Esophagus muscularis mucosa (tissue), 4 donors: ENCODE measurements at regions not wholly inside any gene's neighbourhood (a gene's known extent, or its start where the extent isn't known, plus 50 kb on each side); places are given as distances from the start of the nearest gene placed in this dataset.
"Not testable (repeated sequence)": the region's sequence is repeated elsewhere in the genome, so short reads cannot be mapped to it uniquely, and the experiment has no call there.

Experiments
- DNase-seq: peaks from one replicate; pipeline ENCODE4 v3.0.0-alpha.2; 2017; ENCODE audit errors: extremely low spot score
- H3K27ac ChIP-seq, 4 donors: fragments of 200-600 bp; sonication (generic); replicated peaks in 1 of 4; 1 replicate in 3 of 4; 2 replicates in 1 of 4; pipeline ENCODE4 v1.5.1; 2016 to 2019; ENCODE audit warnings: mild to moderate bottlenecking in 1 of 4
- H3K27me3 ChIP-seq, 4 donors: fragments of 200-600 bp; sonication (generic); one replicate each; pipeline versions ENCODE4 v1.5.1 to v1.6.0; 2016 to 2019
- H3K36me3 ChIP-seq, 4 donors: fragments of 200-600 bp; sonication (generic); one replicate each; pipeline ENCODE4 v1.5.1; 2016 to 2019
- H3K4me1 ChIP-seq, 4 donors: fragments of 200-600 bp; sonication (generic); one replicate each; pipeline ENCODE4 v1.5.1; 2016 to 2019
- H3K4me3 ChIP-seq, 4 donors: fragments of 200-600 bp; sonication (generic); 1 replicate in 2 of 4; 2 replicates in 2 of 4; pipeline ENCODE4 v1.5.1; 2016 to 2019; ENCODE audit warnings: mild to moderate bottlenecking in 4 of 4, moderate library complexity in 1 of 4
- H3K9me3 ChIP-seq, 4 donors: fragments of 200-600 bp; sonication (generic); 1 replicate in 3 of 4; 2 replicates in 1 of 4; pipeline ENCODE4 v1.5.1; 2016 to 2019
- EP300 ChIP-seq: sonication (generic); formaldehyde crosslinking; IDR thresholded peaks from one replicate; pipeline ENCODE4 v1.6.1; 2017; ENCODE audit warnings: antibody characterized with exemption
- POLR2A ChIP-seq: fragments of 450-650 bp; IDR thresholded peaks from one replicate; pipeline ENCODE4 v1.6.1; 2017; ENCODE audit warnings: antibody characterized with exemption, moderate library complexity, mild to moderate bottlenecking, low read depth
- POLR2AphosphoS5 ChIP-seq, 2 donors: sonication (generic); formaldehyde crosslinking; IDR thresholded peaks; one replicate each; pipeline ENCODE4 v1.6.1; 2017; ENCODE audit warnings: antibody characterized with exemption in 2 of 2
- WGBS: methylation state at CpG from one replicate; pipeline ENCODE4 v1.1.5; 2018; 5-methylcytosine and 5-hydroxymethylcytosine counted together
- intact Hi-C: fragments of 100-400 bp; cut with DNase I; formaldehyde crosslinking; loops from one replicate; pipeline ENCODE4 v1.15.1; 2023
- TF ChIP-seq, protein P1 (sequence below), 3 experiments: fragments of 200-600 bp in 2 of 3; fragments of 450-650 bp in 1 of 3; sonication (generic) in 2 of 3; IDR thresholded peaks; one replicate each; pipeline ENCODE4 v1.5.1; 2017 to 2019; ENCODE audit warnings: antibody characterized with exemption in 3 of 3, mild to moderate bottlenecking in 2 of 3, moderate library complexity in 1 of 3

- 92% methylated on average over 1 of the region's 1 CpG for WGBS
- no peak overlapping the region for H3K27ac ChIP-seq
- intact Hi-C loops = no loop called here
- no peaks in the 10 kb centered on the region for H3K27me3 ChIP-seq
- no peaks in the 10 kb centered on the region for H3K36me3 ChIP-seq
- DNase-seq = no peak
- no peaks in the 10 kb centered on the region for H3K4me1 ChIP-seq
- no peaks in the 10 kb centered on the region for H3K9me3 ChIP-seq
- H3K4me3 ChIP-seq = no peak overlapping the region
- TF ChIP-seq POLR2AphosphoS5 (IDR thresholded peaks at IDR 0.05) (no peak), EP300 (no peak), POLR2A (no peak)
- TF ChIP-seq, protein P1, sequence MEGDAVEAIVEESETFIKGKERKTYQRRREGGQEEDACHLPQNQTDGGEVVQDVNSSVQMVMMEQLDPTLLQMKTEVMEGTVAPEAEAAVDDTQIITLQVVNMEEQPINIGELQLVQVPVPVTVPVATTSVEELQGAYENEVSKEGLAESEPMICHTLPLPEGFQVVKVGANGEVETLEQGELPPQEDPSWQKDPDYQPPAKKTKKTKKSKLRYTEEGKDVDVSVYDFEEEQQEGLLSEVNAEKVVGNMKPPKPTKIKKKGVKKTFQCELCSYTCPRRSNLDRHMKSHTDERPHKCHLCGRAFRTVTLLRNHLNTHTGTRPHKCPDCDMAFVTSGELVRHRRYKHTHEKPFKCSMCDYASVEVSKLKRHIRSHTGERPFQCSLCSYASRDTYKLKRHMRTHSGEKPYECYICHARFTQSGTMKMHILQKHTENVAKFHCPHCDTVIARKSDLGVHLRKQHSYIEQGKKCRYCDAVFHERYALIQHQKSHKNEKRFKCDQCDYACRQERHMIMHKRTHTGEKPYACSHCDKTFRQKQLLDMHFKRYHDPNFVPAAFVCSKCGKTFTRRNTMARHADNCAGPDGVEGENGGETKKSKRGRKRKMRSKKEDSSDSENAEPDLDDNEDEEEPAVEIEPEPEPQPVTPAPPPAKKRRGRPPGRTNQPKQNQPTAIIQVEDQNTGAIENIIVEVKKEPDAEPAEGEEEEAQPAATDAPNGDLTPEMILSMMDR (IDR thresholded peaks at IDR 0.05) = no peak
Measured at GRCh38 chr1:189226779-189227178, 1250.9 kb downstream of the BRINP3 start.

- Histone ChIP-seq H3K27me3 (no peaks in the 10 kb centered on the region), H3K36me3 (no peaks in the 10 kb centered on the region), H3K4me3 (no peak overlapping the region), H3K27ac (no peak overlapping the region), H3K9me3 (peaks cover 0 to 6% (median 0%) of the 10 kb centered on the region in 4 donors), H3K4me1 (no peaks in the 10 kb centered on the region)
- TF ChIP-seq EP300 (no peak), POLR2AphosphoS5 (IDR thresholded peaks at IDR 0.05) (no peak), POLR2A (no peak)
- TF ChIP-seq, protein P1 (IDR thresholded peaks at IDR 0.05) = no peak
- DNase-seq = no peak
- 84% methylated on average over 3 of the region's 3 CpGs for WGBS
- intact Hi-C loops = no loop called here
Measured at GRCh38 chr1:189237008-189237407, 1240.7 kb downstream of the BRINP3 start.

GRCh38 chr1:189253601-189254350 lies 1223.9 kb downstream of the BRINP3 start:
- Histone ChIP-seq H3K4me1 (no peaks in the 10 kb centered on the region), H3K9me3 (no peaks in the 10 kb centered on the region), H3K27me3 (no peaks in the 10 kb centered on the region), H3K36me3 (no peaks in the 10 kb centered on the region), H3K4me3 (no peak overlapping the region), H3K27ac (no peak overlapping the region)
- intact Hi-C loops = no loop called here
- TF ChIP-seq, protein P1 (IDR thresholded peaks at IDR 0.05) = no peak
- TF ChIP-seq POLR2AphosphoS5 (IDR thresholded peaks at IDR 0.05) (no peak), POLR2A (no peak), EP300 (no peak)
- WGBS = 86% methylated on average over 18 of the region's 18 CpGs
- DNase-seq = no peak

DNA sequence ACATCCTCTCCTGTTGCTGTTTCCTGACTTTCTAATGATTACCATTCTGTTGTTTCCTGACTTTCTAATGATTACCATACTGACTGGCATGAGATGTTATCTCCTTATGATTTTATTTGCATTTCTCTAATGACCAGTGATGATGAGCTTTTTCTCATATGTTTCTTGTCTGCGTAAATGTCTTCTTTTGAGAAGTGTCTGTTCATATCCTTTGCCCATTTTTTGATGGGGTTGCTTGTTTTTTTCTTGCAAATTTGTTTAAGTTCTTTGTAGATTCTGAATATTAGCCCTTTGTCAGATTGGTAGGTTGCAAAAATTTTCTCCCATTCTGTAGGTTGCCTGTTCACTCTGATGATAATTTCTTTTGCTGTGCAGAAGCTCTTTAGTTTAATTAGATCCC lies 1216.5 kb downstream of the BRINP3 start:
- H3K9me3 ChIP-seq, H3K27me3 ChIP-seq, intact Hi-C loops, H3K4me3 ChIP-seq, H3K27ac ChIP-seq, H3K36me3 ChIP-seq, DNase-seq, H3K4me1 ChIP-seq: not testable (repeated sequence)
- 88% methylated on average over 1 of the region's 1 CpG for WGBS

DNA sequence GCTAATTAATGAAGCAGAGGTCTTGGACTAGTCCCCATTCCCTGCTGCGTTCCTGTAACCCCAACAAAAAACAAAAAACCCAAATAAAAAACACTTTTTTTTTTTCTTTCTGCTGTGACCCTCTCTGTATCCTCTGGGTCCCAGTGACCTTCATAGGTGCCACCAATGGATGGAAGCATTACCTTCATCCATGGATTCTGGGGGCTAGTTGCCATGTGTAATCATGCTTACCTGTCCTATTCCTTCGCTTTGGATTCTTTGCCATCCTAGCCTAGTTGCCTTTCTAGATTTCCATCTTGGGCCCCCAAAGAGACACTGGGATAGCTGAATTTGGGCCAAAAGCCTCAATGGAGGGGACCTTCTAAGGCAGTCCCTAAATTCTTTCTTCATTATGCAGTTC lies 1208.7 kb downstream of the BRINP3 start:
- peaks cover 0 to 35% (median 35%) of the 10 kb centered on the region in 4 donors for H3K9me3 ChIP-seq
- intact Hi-C loops = no loop called here
- TF ChIP-seq EP300 (no peak), POLR2A (no peak), POLR2AphosphoS5 (IDR thresholded peaks at IDR 0.05) (no peak)
- TF ChIP-seq, protein P1 (IDR thresholded peaks at IDR 0.05) = no peak

More for the DNA sequence above, 1208.7 kb downstream of the BRINP3 start:
- Histone ChIP-seq H3K36me3 (no peaks in the 10 kb centered on the region), H3K27ac (no peak overlapping the region), H3K4me1 (no peaks in the 10 kb centered on the region), H3K27me3 (no peaks in the 10 kb centered on the region), H3K4me3 (no peak overlapping the region)
- no peak for DNase-seq
- 82% methylated on average over 2 of the region's 2 CpGs for WGBS
